Sigmoid colon (tissue), 4 donors: ENCODE measurements at regions not wholly inside any gene's neighbourhood (a gene's known extent, or its start where the extent isn't known, plus 50 kb on each side); places are given as distances from the start of the nearest gene placed in this dataset.

Experiments used
- EP300 ChIP-seq, 4 donors: sonication (generic); formaldehyde crosslinking; IDR thresholded peaks; one replicate each; pipeline ENCODE4 v1.6.1; 2017; ENCODE audit warnings: antibody characterized with exemption in 4 of 4
- POLR2AphosphoS5 ChIP-seq, 4 donors: sonication (generic); formaldehyde crosslinking; IDR thresholded peaks; one replicate each; pipeline ENCODE4 v1.6.1; 2017; ENCODE audit warnings: antibody characterized with exemption in 4 of 4

DNA sequence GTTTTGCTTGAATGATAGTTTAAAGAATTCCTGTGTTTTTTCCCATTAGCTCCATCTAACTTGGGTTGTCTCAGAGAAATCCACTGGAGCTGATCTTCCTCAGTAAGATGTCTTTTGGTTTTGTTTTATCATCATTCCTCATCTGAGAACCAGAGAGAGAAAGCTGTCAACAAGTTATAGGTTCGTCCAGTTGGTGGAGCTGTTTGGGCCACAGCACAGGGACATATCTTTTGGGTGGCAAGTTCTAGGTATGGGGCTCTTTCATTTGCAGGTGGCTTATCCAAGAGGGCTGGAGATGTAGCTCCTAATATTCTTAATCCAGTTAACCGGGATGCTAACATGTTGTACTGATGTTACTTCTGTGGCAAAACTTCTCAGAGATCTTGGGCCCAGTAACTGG, 174.2 kb downstream of the KCNRG start:
- TF ChIP-seq EP300 (IDR thresholded peaks at IDR 0.05) (no peak), POLR2AphosphoS5 (IDR thresholded peaks at IDR 0.05) (no peak)
